PC-3 (cell line): ENCODE measurements at regions not wholly inside any gene's neighbourhood (a gene's known extent, or its start where the extent isn't known, plus 50 kb on each side); places are given as distances from the start of the nearest gene placed in this dataset.
"Not testable (repeated sequence)": the region's sequence is repeated elsewhere in the genome, so short reads cannot be mapped to it uniquely, and the experiment has no call there.

Source experiments
- CTCF ChIP-seq: fragments of 300-600 bp; sonication (generic); conservative IDR thresholded peaks from 2 replicates; pipeline ENCODE4 v1.5.1; 2017; ENCODE audit warnings: antibody characterized with exemption, low read depth, mild to moderate bottlenecking, low read length
- EZH2phosphoT487 ChIP-seq: fragments of 300-600 bp; sonication (generic); IDR thresholded peaks from 2 replicates; pipeline ENCODE4 v1.6.1; 2018; ENCODE audit warnings: mild to moderate bottlenecking, antibody characterized with exemption, low read length, borderline replicate concordance

DNA sequence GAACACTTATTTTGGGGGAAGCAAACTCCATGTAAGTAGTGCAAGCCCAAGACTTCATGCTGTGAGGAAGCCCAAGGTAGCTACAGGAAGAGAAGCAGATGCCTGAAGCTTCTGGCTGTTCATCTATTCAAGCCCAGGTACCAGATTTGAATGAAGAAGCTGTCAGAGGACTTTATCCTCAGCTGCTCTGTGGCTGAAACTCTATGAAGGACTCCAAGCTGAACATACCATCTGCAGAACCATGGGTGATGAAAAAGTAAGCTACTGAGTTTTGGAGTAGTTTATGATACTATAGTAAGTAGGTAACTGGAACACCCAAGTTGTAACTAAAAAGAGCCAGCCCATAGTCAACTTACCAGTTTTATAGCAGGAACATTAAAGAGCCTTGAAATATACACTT is 211.6 kb upstream of the TMEM229A start:
- TF ChIP-seq CTCF, EZH2phosphoT487: not testable (repeated sequence)
